IPS-20b (cell line): ENCODE measurements at regions not wholly inside any gene's neighbourhood (a gene's known extent, or its start where the extent isn't known, plus 50 kb on each side); places are given as distances from the start of the nearest gene placed in this dataset.

Experiments used
- H3K27ac ChIP-seq: one replicate; pipeline ENCODE4 v1.5.1; 2013; ENCODE audit warnings: low read length
- H3K27me3 ChIP-seq: 2 replicates; pipeline ENCODE4 v1.6.1; 2013; ENCODE audit warnings: mild to moderate bottlenecking, low read length, inconsistent platforms; ENCODE audit not compliant: insufficient read depth
- H3K36me3 ChIP-seq: 2 replicates; pipeline ENCODE4 v1.6.1; 2013; ENCODE audit warnings: low read depth, mild to moderate bottlenecking, inconsistent platforms, low read length, moderate library complexity; ENCODE audit not compliant: insufficient read depth
- H3K4me1 ChIP-seq: 2 replicates; pipeline ENCODE4 v1.6.1; 2013; ENCODE audit warnings: mild to moderate bottlenecking, control low read depth, inconsistent platforms, low read length, moderate library complexity; ENCODE audit not compliant: insufficient read depth
- H3K4me3 ChIP-seq: 2 replicates; pipeline ENCODE4 v1.5.1; 2013; ENCODE audit warnings: mild to moderate bottlenecking, low read length, inconsistent platforms
- H3K9ac ChIP-seq: 2 replicates; pipeline ENCODE4 v1.6.1; 2013; ENCODE audit warnings: low read depth, mild to moderate bottlenecking, inconsistent platforms, low read length, moderate library complexity
- H3K9me3 ChIP-seq: 2 replicates; pipeline ENCODE4 v1.6.1; 2013; ENCODE audit warnings: mild to moderate bottlenecking, low read depth, low read length, inconsistent platforms; ENCODE audit not compliant: insufficient read depth

DNA sequence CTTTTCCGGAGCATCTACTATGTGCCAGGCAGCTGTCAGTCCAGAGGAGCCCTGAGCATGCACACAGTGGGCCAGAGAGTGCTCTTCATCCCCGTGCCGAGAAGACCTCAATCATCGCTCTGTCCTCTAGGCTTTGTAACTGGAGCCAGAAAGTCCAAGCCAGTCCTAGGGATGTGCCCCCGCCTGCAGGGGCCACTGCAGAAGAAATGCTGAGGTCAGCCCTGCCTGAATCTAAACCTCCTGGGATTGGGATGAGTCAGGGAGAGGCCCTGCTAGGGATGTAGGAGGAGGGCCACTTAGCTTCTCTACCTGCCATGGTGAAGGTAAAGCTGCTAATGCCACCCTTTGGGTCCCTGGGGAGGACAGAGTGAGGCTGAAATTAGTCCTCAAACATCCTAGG is 146.8 kb downstream of the CDC5L start:
- Histone ChIP-seq H3K9ac (no peak overlapping the region), H3K27ac (no peak overlapping the region), H3K4me1 (no peaks in the 10 kb centered on the region), H3K36me3 (no peaks in the 10 kb centered on the region), H3K27me3 (no peaks in the 10 kb centered on the region), H3K9me3 (no peaks in the 10 kb centered on the region), H3K4me3 (no peak overlapping the region)

DNA sequence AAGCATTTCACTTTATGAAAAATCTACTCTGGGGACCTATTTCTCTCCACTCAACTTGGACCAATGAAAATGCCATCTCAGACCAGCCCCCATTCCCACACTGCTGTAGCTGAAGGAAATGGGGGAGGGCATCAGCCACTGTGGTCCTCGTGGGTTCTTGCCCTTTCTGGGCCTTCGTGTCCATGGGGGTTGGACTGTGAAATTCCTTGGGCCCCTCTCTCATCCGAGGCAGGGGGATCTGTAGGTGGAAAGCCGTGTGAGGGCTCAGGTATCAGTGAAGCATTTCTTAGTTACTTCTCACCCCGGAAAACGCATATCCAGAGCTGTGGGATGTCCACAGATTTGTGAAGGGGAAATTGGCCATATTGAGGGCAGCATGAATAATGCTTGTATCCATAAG is 147.9 kb downstream of the CDC5L start:
- no peaks in the 10 kb centered on the region for H3K9me3 ChIP-seq
- no peak overlapping the region for H3K9ac ChIP-seq
- H3K36me3 ChIP-seq = no peaks in the 10 kb centered on the region
- no peak overlapping the region for H3K4me3 ChIP-seq
- no peak overlapping the region for H3K27ac ChIP-seq
- H3K4me1 ChIP-seq = no peaks in the 10 kb centered on the region
- H3K27me3 ChIP-seq = no peaks in the 10 kb centered on the region

DNA sequence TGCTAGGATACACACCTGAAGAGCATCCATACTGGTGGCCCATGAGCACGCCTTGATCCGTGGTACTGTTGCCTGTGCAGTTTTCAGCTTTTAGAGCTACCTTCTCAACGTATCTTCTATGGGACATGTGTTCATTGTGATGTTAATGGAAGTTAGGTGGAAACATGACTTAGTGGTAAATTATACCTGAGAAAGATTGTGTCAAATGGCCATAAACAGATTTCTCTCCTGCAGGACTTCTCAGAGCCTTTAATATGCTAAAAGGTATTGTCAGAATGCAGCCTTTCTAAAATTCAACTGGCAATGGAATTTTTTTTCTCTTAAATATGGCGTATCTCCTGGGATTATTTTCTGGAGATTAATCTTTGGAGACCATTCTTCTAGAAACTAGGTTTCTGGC is 148.5 kb downstream of the CDC5L start:
- no peaks in the 10 kb centered on the region for H3K36me3 ChIP-seq
- no peak overlapping the region for H3K27ac ChIP-seq
- no peaks in the 10 kb centered on the region for H3K9me3 ChIP-seq
- no peaks in the 10 kb centered on the region for H3K4me1 ChIP-seq
- no peaks in the 10 kb centered on the region for H3K27me3 ChIP-seq
- no peak overlapping the region for H3K9ac ChIP-seq
- H3K4me3 ChIP-seq = no peak overlapping the region

DNA sequence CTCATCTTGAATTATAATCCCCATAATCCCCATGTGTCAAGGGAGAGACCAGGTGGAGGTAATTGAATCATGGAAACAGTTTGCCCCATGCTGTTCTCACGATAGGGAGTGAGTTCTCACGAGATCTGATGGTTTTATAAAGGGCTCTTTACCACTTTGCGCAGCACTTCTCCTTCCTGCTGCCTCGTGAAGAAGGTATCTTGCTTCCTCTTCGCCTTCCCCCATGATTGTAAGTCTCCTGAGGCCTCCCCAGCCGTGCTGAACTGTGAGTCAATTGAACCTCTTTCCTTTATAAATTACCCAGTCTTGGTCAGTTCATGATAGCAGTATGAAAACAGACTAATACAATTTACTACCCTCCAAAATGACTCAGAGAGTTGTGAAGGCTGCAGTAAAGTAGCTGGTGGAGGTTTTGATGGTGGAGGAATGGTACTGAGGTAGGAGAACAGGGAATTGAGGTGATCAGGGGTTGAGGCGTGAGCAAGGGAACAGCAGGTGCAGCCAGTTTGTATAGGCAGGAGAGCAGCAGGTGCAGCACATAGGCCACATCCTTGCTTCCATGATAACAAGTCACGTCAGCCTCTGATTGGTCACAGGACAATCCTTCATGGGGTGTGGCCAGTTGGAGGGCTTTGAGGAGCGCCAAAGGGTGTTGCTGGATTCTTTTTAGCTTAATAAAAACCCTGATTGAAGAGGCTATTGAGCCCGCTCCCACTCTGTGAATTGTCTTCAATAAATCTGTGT is 150.0 kb downstream of the CDC5L start:
- no peaks in the 10 kb centered on the region for H3K9me3 ChIP-seq
- H3K4me3 ChIP-seq = no peak overlapping the region
- no peaks in the 10 kb centered on the region for H3K27me3 ChIP-seq
- no peak overlapping the region for H3K9ac ChIP-seq
- no peaks in the 10 kb centered on the region for H3K36me3 ChIP-seq
- peaks cover 9% of the 10 kb centered on the region; the same call in 1 of the 2 replicates for H3K4me1 ChIP-seq
- H3K27ac ChIP-seq = no peak overlapping the region

DNA sequence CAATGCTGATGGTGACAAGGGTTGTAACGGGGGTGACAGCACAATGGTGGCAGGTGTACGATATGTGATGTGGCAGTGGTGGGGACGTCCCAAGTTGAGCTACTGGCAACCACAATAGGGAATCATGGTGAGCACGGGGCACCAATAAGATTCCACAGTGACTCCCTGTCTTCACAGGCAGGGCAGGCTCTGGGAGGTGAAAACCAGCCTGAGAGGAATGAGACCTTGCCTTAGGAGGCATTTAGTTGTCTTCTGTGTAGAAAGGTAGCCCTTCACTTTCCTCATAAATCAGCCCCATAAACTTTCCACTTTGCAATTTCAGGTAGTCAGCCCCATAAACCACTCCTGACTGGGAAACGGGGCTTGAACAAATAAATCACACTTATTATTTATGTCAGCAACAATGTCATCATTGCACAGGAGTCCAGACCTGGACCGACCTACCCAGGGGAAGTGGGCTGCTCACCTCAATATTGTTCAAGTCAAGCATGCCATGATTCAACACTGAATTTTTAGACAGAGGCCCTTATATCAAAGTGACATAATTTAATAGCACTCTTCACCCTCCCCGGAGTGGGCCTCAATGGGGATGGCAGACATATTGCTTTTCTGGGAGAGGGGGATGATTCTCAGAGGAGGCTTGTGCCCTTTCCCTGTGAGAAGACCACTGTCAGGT is 150.8 kb downstream of the CDC5L start:
- no peak overlapping the region for H3K4me3 ChIP-seq
- H3K9ac ChIP-seq = no peak overlapping the region
- H3K36me3 ChIP-seq = no peaks in the 10 kb centered on the region
- no peaks in the 10 kb centered on the region for H3K9me3 ChIP-seq
- no peaks in the 10 kb centered on the region for H3K27me3 ChIP-seq
- peaks cover 14% of the 10 kb centered on the region; the same call in 1 of the 2 replicates for H3K4me1 ChIP-seq
- H3K27ac ChIP-seq = no peak overlapping the region

DNA sequence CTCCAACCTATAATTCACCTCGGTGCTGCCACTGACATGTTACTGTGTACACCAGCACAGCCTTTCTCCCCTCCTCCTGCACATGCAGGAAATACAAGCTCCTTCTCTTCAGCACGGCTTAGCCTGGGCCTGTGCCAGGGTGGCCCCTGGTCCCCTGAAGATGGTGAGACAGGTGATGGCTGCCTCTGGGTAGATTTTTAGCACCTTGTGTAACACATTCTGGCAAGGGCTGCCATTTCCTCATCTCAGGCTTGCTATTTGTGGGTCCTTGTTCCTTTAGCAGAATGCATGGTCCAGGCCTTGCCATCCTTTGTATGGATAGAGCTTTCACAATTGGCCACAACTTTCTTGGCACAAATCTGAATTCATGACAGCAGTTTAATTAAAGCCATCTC is 151.3 kb downstream of the CDC5L start:
- H3K4me3 ChIP-seq = no peak overlapping the region
- no peaks in the 10 kb centered on the region for H3K27me3 ChIP-seq
- no peaks in the 10 kb centered on the region for H3K9me3 ChIP-seq
- no peak overlapping the region for H3K9ac ChIP-seq
- no peak overlapping the region for H3K27ac ChIP-seq
- no peaks in the 10 kb centered on the region for H3K36me3 ChIP-seq
- peaks cover 14% of the 10 kb centered on the region; the same call in 1 of the 2 replicates for H3K4me1 ChIP-seq

DNA sequence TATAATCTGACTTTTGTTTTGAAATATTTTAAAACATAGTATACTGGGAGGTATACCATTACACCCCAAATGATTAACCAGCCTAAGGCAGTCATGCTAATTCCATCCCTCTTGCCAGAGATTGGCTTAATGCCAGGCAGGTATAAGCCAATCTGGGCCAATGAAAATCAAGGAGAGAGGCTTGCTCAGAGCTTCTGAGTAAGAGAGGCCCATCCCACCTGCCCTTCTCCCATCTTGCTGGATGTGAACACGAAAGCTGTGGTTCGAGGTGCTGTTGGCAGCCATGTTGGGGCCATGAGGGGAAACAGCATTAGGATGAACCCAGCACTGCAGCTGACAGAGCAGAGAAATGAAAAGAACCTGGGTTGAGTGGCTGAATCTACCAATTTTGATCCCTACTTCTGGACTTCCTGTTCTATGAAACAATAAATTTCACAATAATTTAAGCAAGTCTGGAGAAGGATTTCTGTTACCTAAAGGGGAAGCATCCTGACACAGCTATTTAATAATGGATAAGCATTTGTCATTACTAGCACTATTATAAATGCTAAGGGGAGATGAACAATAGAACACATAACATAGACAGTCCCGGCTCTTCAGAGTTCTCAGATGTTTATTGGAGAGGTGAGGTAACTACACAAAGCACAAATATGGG is 152.3 kb downstream of the CDC5L start:
- Histone ChIP-seq H3K27ac (no peak overlapping the region), H3K4me1 (peaks cover 14% of the 10 kb centered on the region; the same call in 1 of the 2 replicates), H3K27me3 (no peaks in the 10 kb centered on the region), H3K36me3 (no peaks in the 10 kb centered on the region), H3K4me3 (no peak overlapping the region), H3K9me3 (no peaks in the 10 kb centered on the region), H3K9ac (no peak overlapping the region)

DNA sequence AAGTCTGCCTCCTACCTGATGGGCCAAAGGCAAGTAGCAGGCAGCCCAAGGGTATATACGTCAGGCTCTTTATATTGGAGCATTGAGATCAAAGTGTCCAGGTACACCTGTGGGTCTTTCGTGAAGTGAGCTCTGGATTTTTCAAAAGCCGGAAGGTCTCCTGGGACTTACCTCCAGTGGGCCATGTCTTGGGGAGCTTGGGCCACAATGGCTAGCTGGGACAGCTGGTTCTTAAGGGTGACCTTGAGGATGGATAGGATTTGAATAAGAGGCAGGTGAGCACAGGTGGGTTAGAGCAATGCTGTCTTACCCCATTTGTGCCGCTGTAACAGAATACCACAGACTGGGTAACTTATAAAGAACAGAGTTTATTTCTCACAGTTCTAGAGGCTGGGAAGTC is 153.4 kb downstream of the CDC5L start:
- Histone ChIP-seq H3K4me1 (peaks cover 14% of the 10 kb centered on the region; the same call in 1 of the 2 replicates), H3K9ac (no peak overlapping the region), H3K27me3 (no peaks in the 10 kb centered on the region), H3K36me3 (no peaks in the 10 kb centered on the region), H3K9me3 (no peaks in the 10 kb centered on the region), H3K4me3 (no peak overlapping the region), H3K27ac (no peak overlapping the region)

DNA sequence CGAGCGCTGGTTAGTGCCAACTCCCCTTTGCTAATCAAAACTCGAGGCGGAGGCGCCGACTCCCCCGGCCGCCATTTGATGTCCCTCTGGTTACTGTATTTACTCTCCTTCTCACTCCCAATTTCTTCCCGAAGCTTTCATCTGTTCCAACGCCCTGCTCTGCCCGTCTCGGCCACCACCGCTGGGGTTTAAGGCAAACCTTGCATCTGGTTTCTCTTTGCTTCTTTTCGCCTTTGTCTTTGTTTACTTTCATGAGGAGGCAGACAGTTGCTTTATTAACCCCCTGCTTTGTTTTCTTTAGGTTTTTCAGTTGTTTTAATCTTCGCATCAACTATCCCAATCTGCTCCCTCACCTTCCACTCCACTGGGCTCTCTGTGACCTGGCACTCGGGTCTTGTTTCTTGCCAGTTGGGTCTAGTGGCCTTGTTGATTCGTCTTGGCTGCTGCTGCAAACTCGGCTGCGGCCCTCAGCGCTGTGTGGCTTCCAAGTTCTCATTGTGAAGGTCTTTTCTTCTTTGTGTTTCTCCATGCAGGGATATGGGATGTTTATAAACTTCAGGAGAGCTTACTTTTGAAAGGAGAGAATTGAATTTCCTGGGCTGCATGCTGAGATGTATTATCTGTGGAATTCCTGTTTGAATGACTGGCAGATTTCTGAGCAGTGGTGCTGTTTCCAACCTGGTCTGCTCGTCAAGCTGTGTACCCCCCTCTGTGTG is 155.1 kb downstream of the CDC5L start:
- no peaks in the 10 kb centered on the region for H3K9me3 ChIP-seq
- peak overlapping the region; percentile 72 for H3K9ac ChIP-seq
- H3K27ac ChIP-seq = peak overlapping the region; percentile 94
- H3K4me1 ChIP-seq = peaks cover 14% of the 10 kb centered on the region; the same call in 1 of the 2 replicates
- no peaks in the 10 kb centered on the region for H3K27me3 ChIP-seq
- H3K36me3 ChIP-seq = no peaks in the 10 kb centered on the region
- H3K4me3 ChIP-seq = peak overlapping the region; percentile 33; the same call in 1 of the 2 replicates

DNA sequence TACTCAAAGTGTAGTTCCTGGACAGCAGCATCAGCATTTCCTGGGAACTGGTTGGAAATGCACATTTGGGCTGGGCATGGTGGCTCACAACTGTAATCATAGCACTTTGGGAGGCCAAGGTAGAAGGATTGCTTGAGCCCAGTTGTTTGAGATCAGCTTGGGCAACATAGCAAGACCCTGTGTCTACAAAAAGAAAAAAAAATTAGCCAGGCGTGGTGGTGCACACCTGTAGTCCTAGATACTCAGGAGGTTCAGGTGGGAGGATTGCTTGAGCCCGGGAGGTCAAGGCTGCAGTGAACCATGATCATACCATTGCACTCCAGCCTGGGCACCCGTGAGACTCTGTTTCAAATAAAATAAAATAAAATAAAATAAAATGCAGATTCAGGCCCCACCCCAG is 156.2 kb downstream of the CDC5L start:
- H3K9ac ChIP-seq = no peak overlapping the region
- no peaks in the 10 kb centered on the region for H3K27me3 ChIP-seq
- H3K9me3 ChIP-seq = no peaks in the 10 kb centered on the region
- peaks cover 14% of the 10 kb centered on the region; the same call in 1 of the 2 replicates for H3K4me1 ChIP-seq
- H3K36me3 ChIP-seq = no peaks in the 10 kb centered on the region
- no peak overlapping the region for H3K27ac ChIP-seq
- H3K4me3 ChIP-seq = no peak overlapping the region

DNA sequence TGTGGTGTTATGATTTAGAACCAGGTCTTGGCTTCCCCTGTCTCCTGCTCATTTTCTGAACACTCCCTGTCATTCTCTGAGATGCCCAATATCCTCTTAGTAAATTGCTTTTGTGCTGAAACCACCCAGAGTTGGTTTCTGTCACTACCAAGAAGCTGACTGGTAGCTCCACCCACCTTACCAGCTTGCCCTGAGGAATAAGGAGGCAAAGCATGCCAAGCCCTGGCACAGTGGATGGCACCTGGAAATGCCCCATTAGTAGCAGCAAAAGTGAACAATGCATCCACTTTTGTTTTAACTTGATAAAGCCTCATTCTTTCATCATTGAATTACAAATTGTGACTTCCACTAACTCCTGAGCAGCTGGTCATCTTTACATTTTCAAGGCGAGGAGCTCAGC is 157.7 kb downstream of the CDC5L start:
- no peaks in the 10 kb centered on the region for H3K36me3 ChIP-seq
- no peak overlapping the region for H3K4me3 ChIP-seq
- no peaks in the 10 kb centered on the region for H3K9me3 ChIP-seq
- H3K27ac ChIP-seq = no peak overlapping the region
- peaks cover 14% of the 10 kb centered on the region; the same call in 1 of the 2 replicates for H3K4me1 ChIP-seq
- no peaks in the 10 kb centered on the region; the same call in 1 of the 2 replicates for H3K27me3 ChIP-seq
- no peak overlapping the region for H3K9ac ChIP-seq
